ENCODE measurements at regions not wholly inside any gene's neighbourhood (a gene's known extent, or its start where the extent isn't known, plus 50 kb on each side); places are given as distances from the start of the nearest gene placed in this dataset.
"Not testable (repeated sequence)": the region's sequence is repeated elsewhere in the genome, so short reads cannot be mapped to it uniquely, and the experiment has no call there.

DNA sequence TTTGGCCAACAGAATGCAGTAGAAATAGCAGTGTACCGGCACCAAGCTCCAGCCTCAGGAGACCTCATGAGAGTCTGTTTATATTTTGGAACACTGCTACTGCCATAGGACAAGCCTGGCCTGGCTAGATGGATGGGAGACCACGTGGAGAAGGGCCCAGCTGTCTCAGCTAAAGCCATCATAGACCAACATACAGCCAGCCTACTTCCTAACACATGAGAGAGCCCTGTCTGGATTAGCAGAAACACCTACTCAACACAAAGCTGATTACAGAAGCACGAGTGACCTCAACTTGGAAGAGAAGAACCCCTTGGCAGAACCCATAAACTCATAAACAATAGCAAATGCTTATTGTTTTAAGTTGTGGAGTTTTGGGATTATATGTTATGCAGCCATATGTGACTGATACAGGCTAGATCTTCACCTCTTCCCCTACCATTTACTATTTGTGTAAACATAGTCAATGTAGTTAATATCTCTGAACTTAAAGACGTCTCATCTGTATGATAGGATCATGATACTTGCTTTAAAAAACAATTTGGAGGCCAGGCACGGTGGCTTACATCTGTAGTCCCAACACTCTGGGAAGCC, 199.4 kb upstream of the ZNF217 start:
- no peak for DNase-seq

DNA sequence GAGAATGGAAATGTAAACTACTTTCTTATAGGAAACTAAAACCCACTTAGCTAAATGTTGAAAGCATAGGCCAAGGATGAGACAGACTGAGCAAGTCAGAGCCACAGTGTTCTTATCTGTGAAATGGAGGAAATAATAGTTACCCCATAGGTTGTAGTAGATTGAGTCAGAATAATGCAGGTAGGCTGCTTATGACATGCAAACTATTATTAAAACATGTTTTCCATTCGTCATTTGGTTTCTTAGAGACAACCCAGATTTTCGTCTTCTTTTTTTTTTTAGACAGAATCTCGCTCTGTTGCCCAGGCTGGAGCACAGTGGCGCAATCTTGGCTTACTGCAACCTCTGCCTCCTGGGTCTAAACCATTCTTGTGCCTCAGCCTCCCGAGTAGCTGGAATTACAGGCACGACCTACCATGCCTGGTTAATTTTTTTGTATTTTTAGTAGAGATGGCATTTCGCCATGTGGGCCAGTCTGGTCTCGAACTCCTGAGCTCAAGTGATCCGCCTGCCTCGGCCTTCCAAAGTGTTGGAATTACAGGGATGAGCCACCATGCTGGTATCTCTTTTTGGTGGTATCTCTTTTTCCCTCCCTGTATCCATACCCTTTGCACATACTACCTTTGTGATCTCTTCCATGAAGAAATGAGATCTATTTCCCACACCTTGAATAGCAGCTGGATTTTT, 196.5 kb upstream of the ZNF217 start:
- DNase-seq = no peak

- no peak for DNase-seq
Measured at GRCh38 chr20:53788253-53789022, 194.8 kb upstream of the ZNF217 start.

DNA sequence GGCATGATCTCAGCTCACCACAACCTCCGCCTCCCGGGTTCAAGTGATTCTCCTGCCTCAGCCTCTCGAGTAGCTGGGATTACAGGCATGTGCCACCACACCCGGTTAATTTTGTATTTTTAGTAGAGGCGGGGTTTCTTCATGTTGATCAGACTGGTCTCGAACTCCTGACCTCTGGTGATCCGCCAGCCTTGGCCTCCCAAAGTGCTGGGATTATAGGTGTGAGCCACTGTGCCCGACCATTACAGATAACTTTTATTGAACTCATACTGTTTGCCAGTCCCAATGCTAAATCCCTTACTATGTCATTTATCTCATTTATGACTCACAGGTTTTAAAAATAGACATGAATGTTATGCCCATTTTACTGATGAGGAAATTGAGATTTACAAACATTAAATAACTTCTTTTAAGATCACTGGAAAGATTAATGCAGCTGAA, 193.9 kb upstream of the ZNF217 start:
- not testable (repeated sequence) for DNase-seq

DNA sequence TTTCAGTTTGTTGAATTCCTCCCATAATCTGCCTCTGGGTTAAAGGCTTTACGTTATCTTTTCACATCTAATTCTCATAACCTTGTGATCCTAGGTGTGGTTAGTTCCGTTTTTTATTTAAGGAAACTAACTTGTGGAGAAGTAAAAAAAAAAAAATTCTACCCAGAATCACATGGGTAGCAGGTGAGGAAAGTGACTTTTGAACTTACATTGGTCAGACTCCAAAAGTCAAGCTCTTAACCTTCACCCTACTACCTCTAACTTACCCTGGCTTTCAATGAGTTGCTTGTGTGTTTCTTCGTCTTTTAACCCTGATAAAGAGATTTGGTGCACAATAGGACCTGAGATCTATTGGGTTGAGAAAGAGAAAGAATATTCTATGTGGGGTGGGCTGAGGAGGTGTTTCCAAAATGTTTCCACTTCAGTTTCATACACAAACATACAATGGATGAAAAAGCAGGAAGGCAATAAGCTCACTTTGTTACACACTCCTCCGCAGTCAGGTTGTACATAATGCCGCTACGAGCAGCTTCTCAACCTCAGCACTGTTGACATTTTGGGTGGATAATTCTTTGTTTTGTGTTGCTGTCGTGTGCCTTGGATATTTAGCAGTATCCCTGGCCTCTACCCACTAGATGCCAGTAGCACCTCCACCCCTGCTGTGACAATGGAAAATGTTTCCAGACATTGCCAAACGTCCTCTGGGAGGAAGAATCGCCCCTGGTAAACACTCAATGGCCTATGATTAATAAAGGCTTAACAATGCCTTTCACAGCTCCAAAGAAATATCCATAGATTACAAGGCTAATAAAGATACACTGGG, 193.0 kb upstream of the ZNF217 start:
- peak; percentile 18 for DNase-seq

DNA sequence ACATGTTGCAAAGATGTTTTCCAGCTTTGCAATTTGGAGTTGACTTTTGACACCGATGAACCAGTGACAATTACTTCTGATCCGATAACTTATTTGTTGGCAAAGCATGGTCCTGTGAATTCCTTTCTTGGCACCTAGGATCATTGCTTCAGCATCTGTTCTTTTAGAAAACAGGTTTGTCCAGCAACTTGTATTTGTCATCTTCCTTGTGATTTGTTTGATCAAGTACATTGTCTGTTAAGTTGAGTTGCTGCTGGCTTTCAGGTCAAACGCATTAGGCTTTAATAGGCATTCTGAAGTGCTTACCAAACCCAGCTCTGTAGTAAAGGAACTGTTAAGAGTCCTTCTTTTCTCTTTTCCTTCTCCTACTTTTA, 192.4 kb upstream of the ZNF217 start:
- no peak for DNase-seq

GRCh38 chr20:53785320-53785719, 191.7 kb upstream of the ZNF217 start:
- DNase-seq = no peak

GRCh38 chr20:53783768-53784167, 190.1 kb upstream of the ZNF217 start:
- DNase-seq = no peak

- DNase-seq = no peak
Measured at GRCh38 chr20:53782612-53783246, 189.1 kb upstream of the ZNF217 start.

GRCh38 chr20:53779822-53780221, 186.2 kb upstream of the ZNF217 start:
- DNase-seq = no peak

DNA sequence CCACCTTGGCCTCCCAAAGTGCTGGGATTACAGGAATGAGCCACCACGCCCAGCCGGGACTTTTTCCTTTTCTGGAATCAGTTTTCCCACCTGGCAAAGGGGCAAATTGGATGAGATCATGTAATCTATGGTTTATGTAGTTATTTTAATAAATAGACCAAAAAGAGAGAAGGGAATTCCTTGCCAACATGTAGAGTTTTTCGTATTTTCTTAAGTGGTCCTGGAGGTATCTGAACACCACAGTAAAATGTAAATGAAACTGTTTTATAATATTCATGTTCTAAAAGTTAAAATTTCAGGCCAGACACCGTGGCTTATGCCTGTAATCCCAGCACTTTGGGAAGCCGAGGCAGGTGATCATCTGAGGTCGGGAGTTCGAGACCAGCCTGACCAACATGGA, 185.1 kb upstream of the ZNF217 start:
- no peak for DNase-seq

- DNase-seq = peak; percentile 30
Measured at GRCh38 chr20:53778041-53778516, 184.4 kb upstream of the ZNF217 start.

- DNase-seq = not testable (repeated sequence)
Measured at GRCh38 chr20:53777402-53777801, 183.8 kb upstream of the ZNF217 start.

GRCh38 chr20:53776858-53777257, 183.2 kb upstream of the ZNF217 start:
- DNase-seq = no peak

GRCh38 chr20:53774461-53775203, 181.0 kb upstream of the ZNF217 start:
- DNase-seq = no peak

DNA sequence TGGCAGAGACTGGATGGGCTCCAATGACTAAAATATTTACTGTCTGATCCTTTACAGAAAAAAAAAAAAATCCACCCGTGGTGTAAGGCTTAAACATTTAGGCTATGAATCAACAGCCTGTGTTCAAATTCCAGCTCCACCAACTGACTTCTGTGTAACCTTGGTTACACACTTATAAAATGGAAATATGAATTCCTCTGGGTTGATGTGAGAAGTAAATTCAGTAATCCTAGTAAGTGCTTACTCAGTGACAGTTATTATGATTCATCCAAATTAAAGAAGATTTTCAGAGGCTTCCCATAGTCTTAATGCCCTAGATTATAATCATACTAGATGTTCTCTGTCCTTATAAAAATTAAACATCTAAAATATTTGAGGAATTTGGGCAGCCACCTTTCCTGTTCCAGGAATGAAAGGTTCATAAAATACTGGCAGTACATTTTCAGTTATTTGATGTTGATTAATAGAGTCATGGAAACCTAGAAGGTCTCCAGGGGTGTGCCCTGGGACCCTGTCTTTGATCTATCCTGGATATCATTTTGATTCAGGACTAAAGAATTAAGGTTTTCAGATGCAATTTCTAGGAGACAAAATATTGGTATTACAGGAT, 180.3 kb upstream of the ZNF217 start:
- DNase-seq = no peak

DNA sequence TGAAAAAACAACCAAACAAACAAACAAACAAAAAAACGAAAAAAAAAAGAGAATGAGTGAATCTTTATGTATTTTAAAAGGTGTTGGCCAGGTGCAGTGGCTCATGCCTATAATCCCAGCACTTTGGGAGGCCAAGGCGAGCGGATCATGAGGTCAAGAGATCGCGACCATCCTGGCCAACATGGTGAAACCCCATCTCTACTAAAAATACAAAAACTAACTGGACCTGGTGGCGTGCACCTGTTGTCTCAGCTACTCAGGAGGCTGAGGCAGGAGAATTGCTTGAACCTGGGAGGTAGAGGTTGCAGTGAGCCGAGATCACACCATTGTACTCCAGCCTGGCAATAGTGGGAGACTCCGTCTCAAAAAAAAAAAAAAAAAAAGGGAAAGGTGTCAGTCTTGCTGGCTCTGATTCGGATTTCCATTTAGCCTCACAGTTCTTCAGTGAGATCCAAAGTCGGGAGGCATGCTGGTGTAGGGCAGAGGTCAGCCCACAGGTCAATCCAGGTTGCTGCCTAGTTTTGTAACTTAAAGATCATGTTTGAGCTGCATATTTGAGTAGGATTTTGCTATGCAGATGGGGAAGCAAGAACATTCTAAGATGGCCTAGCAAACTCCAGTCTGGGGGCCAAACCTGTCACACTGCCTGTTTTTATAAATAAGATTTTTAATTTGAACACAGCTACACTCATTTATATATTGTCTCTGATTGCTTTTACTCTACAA, 179.6 kb upstream of the ZNF217 start:
- DNase-seq = not testable (repeated sequence)

- no peak for DNase-seq
Measured at GRCh38 chr20:53769041-53769440, 175.4 kb upstream of the ZNF217 start.

- DNase-seq = no peak
Measured at GRCh38 chr20:53768329-53768728, 174.7 kb upstream of the ZNF217 start.

DNA sequence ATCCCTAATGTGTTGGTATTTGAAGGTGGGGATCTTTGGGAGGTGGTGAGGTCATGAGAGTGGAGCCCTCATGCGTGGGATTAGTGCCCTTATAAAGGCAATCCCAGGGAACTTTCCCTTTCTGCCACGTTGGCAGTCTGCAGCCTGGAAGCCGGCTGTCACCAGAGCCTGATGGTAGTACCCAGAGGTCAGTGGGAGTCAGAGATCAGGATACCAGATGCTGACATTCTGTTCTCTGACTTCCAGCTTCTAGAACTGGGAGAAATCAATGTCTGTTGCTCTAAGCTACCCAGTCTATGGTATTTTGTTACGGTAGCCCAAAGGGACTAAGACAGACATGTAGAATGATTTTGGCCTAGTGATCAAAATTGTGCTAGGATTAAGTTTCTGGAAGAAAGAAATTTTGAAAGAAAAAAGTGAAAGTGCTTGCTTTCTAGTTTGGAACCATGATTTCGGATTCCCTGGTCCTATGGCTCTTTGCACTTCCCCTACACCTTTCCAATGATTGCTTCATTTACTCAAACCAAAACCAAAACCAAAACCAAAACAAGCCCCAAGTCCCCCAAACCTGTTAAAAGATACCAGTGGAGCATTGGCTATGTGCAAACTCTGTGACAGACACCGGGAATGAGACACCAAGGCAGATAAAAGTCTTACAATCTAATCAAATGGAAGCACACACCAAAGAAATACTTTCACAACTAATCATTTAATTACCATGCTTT, 173.7 kb upstream of the ZNF217 start:
- no peak for DNase-seq

Data from NCI-H2107 (cell line).